GM19452 (cell line): ENCODE measurements at regions not wholly inside any gene's neighbourhood (a gene's known extent, or its start where the extent isn't known, plus 50 kb on each side); places are given as distances from the start of the nearest gene placed in this dataset.

Source experiments
- ATAC-seq: cut with Tn5 transposase; IDR thresholded peaks from one replicate; pipeline ENCODE4 v1.9.1; 2021; ENCODE audit not compliant: unreplicated experiment

- ATAC-seq: no peak
These were observed 723.8 kb downstream of the BCL11B start for GRCh38 chr14:98548071-98548686.

- no peak for ATAC-seq
These were observed 721.0 kb downstream of the BCL11B start for GRCh38 chr14:98551028-98551427.

GRCh38 chr14:98555440-98555839 lies 716.6 kb downstream of the BCL11B start:
- ATAC-seq: no peak

- no peak for ATAC-seq
These were observed 708.0 kb downstream of the BCL11B start for GRCh38 chr14:98564006-98564405.

- no peak for ATAC-seq
These were observed 707.5 kb downstream of the BCL11B start for GRCh38 chr14:98564541-98564940.

GRCh38 chr14:98571104-98571503 lies 700.9 kb downstream of the BCL11B start:
- no peak for ATAC-seq

- ATAC-seq: no peak
These were observed 698.9 kb downstream of the BCL11B start for GRCh38 chr14:98573082-98573481.

GRCh38 chr14:98576463-98576862 lies 695.5 kb downstream of the BCL11B start:
- no peak for ATAC-seq

- no peak for ATAC-seq
These were observed 693.8 kb downstream of the BCL11B start for GRCh38 chr14:98578204-98578603.

GRCh38 chr14:98579140-98579539 lies 692.9 kb downstream of the BCL11B start:
- no peak for ATAC-seq

- ATAC-seq: no peak
These were observed 691.8 kb downstream of the BCL11B start for GRCh38 chr14:98580131-98580678.

- no peak for ATAC-seq
These were observed 689.7 kb downstream of the BCL11B start for GRCh38 chr14:98582276-98582675.

- ATAC-seq: no peak
These were observed 680.8 kb downstream of the BCL11B start for GRCh38 chr14:98591161-98591560.

- no peak for ATAC-seq
These were observed 679.3 kb downstream of the BCL11B start for GRCh38 chr14:98592611-98593170.

- ATAC-seq: no peak
These were observed 678.6 kb downstream of the BCL11B start for GRCh38 chr14:98593361-98593761.

- no peak for ATAC-seq
These were observed 677.8 kb downstream of the BCL11B start for GRCh38 chr14:98594156-98594555.

GRCh38 chr14:98598576-98598975 lies 673.4 kb downstream of the BCL11B start:
- no peak for ATAC-seq

GRCh38 chr14:98599082-98599481 lies 672.9 kb downstream of the BCL11B start:
- ATAC-seq: no peak

GRCh38 chr14:98602983-98603382 lies 669.0 kb downstream of the BCL11B start:
- no peak for ATAC-seq

- no peak for ATAC-seq
These were observed 667.0 kb downstream of the BCL11B start for GRCh38 chr14:98605043-98605442.

GRCh38 chr14:98606041-98606640 lies 665.9 kb downstream of the BCL11B start:
- ATAC-seq: no peak

- ATAC-seq: no peak
These were observed 665.2 kb downstream of the BCL11B start for GRCh38 chr14:98606816-98607215.
